ENCODE measurements at regions not wholly inside any gene's neighbourhood (a gene's known extent, or its start where the extent isn't known, plus 50 kb on each side); places are given as distances from the start of the nearest gene placed in this dataset.

- Histone ChIP-seq H3K23me2 (ENCODE audit: insufficient read length, low read depth, low read length, poor library complexity, severe bottlenecking) (no peaks in the 10 kb centered on the region), H4K91ac (ENCODE audit: insufficient read length, low read depth, low read length) (no peak overlapping the region), H3K79me2 (ENCODE audit: insufficient read depth, low read length) (no peaks in the 10 kb centered on the region), H3K14ac (ENCODE audit: insufficient read depth, low read length) (no peak overlapping the region), H2BK20ac (ENCODE audit: low read depth, low read length, poor library complexity, severe bottlenecking) (no peak overlapping the region), H3K23ac (ENCODE audit: insufficient read length, low read depth, low read length) (no peak overlapping the region), H2BK15ac (ENCODE audit: low read depth, low read length) (no peak overlapping the region), H4K20me1 (ENCODE audit: control insufficient read depth, insufficient read depth, insufficient read length) (no peaks in the 10 kb centered on the region), H3K27me3 (ENCODE audit: insufficient read depth, low read length) (no peaks in the 10 kb centered on the region), H3T11ph (ENCODE audit: low read length) (no peak overlapping the region), H3K4me2 (ENCODE audit: insufficient read depth, insufficient read length, low read length) (no peak overlapping the region), H3K27ac (ENCODE audit: insufficient read length, low read depth, low read length) (no peak overlapping the region), H2AFZ (ENCODE audit: low read length) (no peak overlapping the region), H2BK5ac (ENCODE audit: insufficient read length, low read length) (no peak overlapping the region), H2AK5ac (ENCODE audit: insufficient read length, low read length) (no peak overlapping the region), H3K4me1 (ENCODE audit: insufficient read depth, low read length) (no peaks in the 10 kb centered on the region), H2BK12ac (ENCODE audit: insufficient read length, low read depth, low read length) (no peak overlapping the region), H3K9me3 (ENCODE audit: control insufficient read depth, low read depth, low read length) (no peaks in the 10 kb centered on the region), H3K18ac (ENCODE audit: insufficient read length, low read depth, low read length) (no peak overlapping the region), H3K9ac (ENCODE audit: extremely low read depth, insufficient read length, low read length) (no peak overlapping the region), H2BK120ac (ENCODE audit: low read depth, low read length, poor library complexity, severe bottlenecking) (no peak overlapping the region), H3K4ac (ENCODE audit: low read depth, low read length) (no peak overlapping the region), H3K79me1 (ENCODE audit: insufficient read depth, low read depth, low read length, poor library complexity, severe bottlenecking) (no peaks in the 10 kb centered on the region), H3K56ac (ENCODE audit: insufficient read length, low read depth, low read length) (no peak overlapping the region), H4K8ac (replicated peaks; ENCODE audit: insufficient read length, low read depth, low read length) (no peak overlapping the region), H4K5ac (ENCODE audit: insufficient read length, low read depth, low read length) (no peak overlapping the region)
- no peak for DNase-seq
- TF ChIP-seq CTCF (conservative IDR thresholded peaks at IDR 0.05): no peak
- no peaks in the 10 kb centered on the region for H3K27me3 Mint-ChIP-seq (ENCODE audit: low read depth)
- no peaks in the 10 kb centered on the region; a peak in 1 of 5 replicates for H3K9me3 Mint-ChIP-seq
- H3K27ac Mint-ChIP-seq: no peak overlapping the region
- H3K4me3 Mint-ChIP-seq: no peak overlapping the region
- no peaks in the 10 kb centered on the region for H3K36me3 Mint-ChIP-seq (ENCODE audit: insufficient read depth in 1 of 3, low read depth in 3 of 3)
- H3K4me1 Mint-ChIP-seq: no peaks in the 10 kb centered on the region
- no CpG with 5 or more reads among the region's 4 CpGs for WGBS (ENCODE audit: extremely low coverage, insufficient read length, low lambda C conversion rate)
Measured at GRCh38 chr12:67377541-67377940, 108.4 kb downstream of the CAND1 start.
